Liver (tissue), 8 donors: ENCODE measurements at regions not wholly inside any gene's neighbourhood (a gene's known extent, or its start where the extent isn't known, plus 50 kb on each side); places are given as distances from the start of the nearest gene placed in this dataset.

Source experiments
- DNase-seq: peaks from one replicate; pipeline ENCODE4 v3.0.0-alpha.2; 2017; ENCODE audit warnings: low spot score
- H3K27ac ChIP-seq, 2 donors: one replicate each; pipeline ENCODE4 v1.7.0; 2013; ENCODE audit warnings: inconsistent platforms in 2 of 2, low read length in 2 of 2, control low read depth in 1 of 2, low read depth in 1 of 2, mild to moderate bottlenecking in 1 of 2
- H3K27me3 ChIP-seq, 4 donors: one replicate each; pipeline versions ENCODE4 v1.6.1 to v1.7.0; 2013; ENCODE audit warnings: low read length in 3 of 4, inconsistent platforms in 1 of 4, mild to moderate bottlenecking in 1 of 4, moderate library complexity in 1 of 4; ENCODE audit not compliant: control insufficient read depth in 4 of 4, insufficient read depth in 4 of 4
- H3K36me3 ChIP-seq, 4 donors: one replicate each; pipeline versions ENCODE4 v1.6.1 to v1.7.0; 2013; ENCODE audit warnings: low read length in 3 of 4, mild to moderate bottlenecking in 3 of 4, low read depth in 1 of 4, moderate library complexity in 1 of 4; ENCODE audit not compliant: control insufficient read depth in 4 of 4, insufficient read depth in 3 of 4
- H3K4me1 ChIP-seq, 4 donors: one replicate each; pipeline versions ENCODE4 v1.6.1 to v1.7.0; 2013; ENCODE audit warnings: low read length in 3 of 4, mild to moderate bottlenecking in 3 of 4, moderate library complexity in 1 of 4; ENCODE audit not compliant: control insufficient read depth in 4 of 4, insufficient read depth in 4 of 4
- H3K4me3 ChIP-seq, 3 donors: one replicate each; pipeline versions ENCODE4 v1.6.1 to v1.7.0; 2013; ENCODE audit warnings: low read length in 3 of 3, control low read depth in 1 of 3, low read depth in 1 of 3, mild to moderate bottlenecking in 1 of 3
- H3K9ac ChIP-seq, 2 donors: one replicate each; pipeline ENCODE4 v1.7.0; 2013; ENCODE audit warnings: low read length in 2 of 2, mild to moderate bottlenecking in 2 of 2, moderate library complexity in 2 of 2, control low read depth in 1 of 2, low read depth in 1 of 2
- H3K9me3 ChIP-seq, 4 donors: one replicate each; pipeline versions ENCODE4 v1.6.1 to v1.7.0; 2013; ENCODE audit warnings: low read length in 3 of 4; ENCODE audit not compliant: control insufficient read depth in 4 of 4
- ATF3 ChIP-seq: IDR thresholded peaks from 2 replicates; pipeline ENCODE4 v1.6.1; 2016; ENCODE audit warnings: antibody characterized with exemption
- CTCF ChIP-seq: fragments of 150-350 bp; IDR thresholded peaks from 2 replicates; pipeline ENCODE4 v1.5.1; 2017; ENCODE audit warnings: improper control_type of control experiment, low read depth, low read length; ENCODE audit not compliant: missing input control
- EGR1 ChIP-seq, 2 donors: IDR thresholded peaks; 2 replicates each; pipeline ENCODE4 v1.6.1; 2016 to 2018; ENCODE audit warnings: antibody characterized with exemption in 2 of 2, low read depth in 2 of 2
- FOXA1 ChIP-seq: IDR thresholded peaks from 2 replicates; pipeline ENCODE4 v1.6.1; 2016; ENCODE audit warnings: antibody characterized with exemption
- FOXA2 ChIP-seq: IDR thresholded peaks from 2 replicates; pipeline ENCODE4 v1.6.1; 2016; ENCODE audit warnings: antibody characterized with exemption
- GABPA ChIP-seq, 2 donors: IDR thresholded peaks in 1 of 2; conservative IDR thresholded peaks in 1 of 2; 2 replicates each; pipeline ENCODE4 v1.6.1; 2016; ENCODE audit warnings: antibody characterized with exemption in 2 of 2, mild to moderate bottlenecking in 1 of 2, moderate library complexity in 1 of 2
- HNF4A ChIP-seq, 2 donors: conservative IDR thresholded peaks; 2 replicates each; pipeline ENCODE4 v1.6.1; 2016; ENCODE audit warnings: antibody characterized with exemption in 2 of 2, mild to moderate bottlenecking in 2 of 2
- HNF4G ChIP-seq: IDR thresholded peaks from 2 replicates; pipeline ENCODE4 v1.6.1; 2016; ENCODE audit warnings: antibody characterized with exemption
- JUND ChIP-seq, 2 donors: IDR thresholded peaks; 2 replicates each; pipeline ENCODE4 v1.6.1; 2016; ENCODE audit warnings: antibody characterized with exemption in 2 of 2
- MAX ChIP-seq: IDR thresholded peaks from 2 replicates; pipeline ENCODE4 v1.6.1; 2016; ENCODE audit warnings: antibody characterized with exemption
- NR2F2 ChIP-seq: IDR thresholded peaks from 2 replicates; pipeline ENCODE4 v1.6.1; 2016; ENCODE audit warnings: antibody characterized with exemption
- REST ChIP-seq: IDR thresholded peaks from 2 replicates; pipeline ENCODE4 v1.6.1; 2016; ENCODE audit warnings: antibody characterized with exemption, mild to moderate bottlenecking
- RXRA ChIP-seq, 2 donors: IDR thresholded peaks; 2 replicates each; pipeline ENCODE4 v1.6.1; 2017 to 2018; ENCODE audit warnings: antibody characterized with exemption in 2 of 2, mild to moderate bottlenecking in 1 of 2
- YY1 ChIP-seq: IDR thresholded peaks from 2 replicates; pipeline ENCODE4 v1.6.1; 2016; ENCODE audit warnings: antibody characterized with exemption, mild to moderate bottlenecking
- ZBTB33 ChIP-seq: IDR thresholded peaks from 2 replicates; pipeline ENCODE4 v1.6.1; 2016; ENCODE audit warnings: antibody characterized with exemption
- WGBS: extraction: QIAGEN DNeasy Blood & Tissue Kit; methylation state at CpG from one replicate; pipeline ENCODE4 v1.1.7; 2013; 5-methylcytosine and 5-hydroxymethylcytosine counted together
- donor health status: healthy.
- donor health status: healthy.
- donor health status: healthy.
- donor health status: healthy.
- donor health status: healthy.

GRCh38 chr2:201949181-201949926 lies 84.3 kb upstream of the FZD7 start (continued):
- no peak for TF ChIP-seq REST

GRCh38 chr2:201949927-201950246 lies 83.8 kb upstream of the FZD7 start:
- 89% methylated on average over 8 of the region's 8 CpGs for WGBS
- Histone ChIP-seq H3K4me3 (no peak overlapping the region), H3K36me3 (no peaks in the 10 kb centered on the region), H3K9ac (no peak overlapping the region), H3K27ac (no peak overlapping the region), H3K4me1 (no peaks in the 10 kb centered on the region), H3K9me3 (no peaks in the 10 kb centered on the region), H3K27me3 (no peaks in the 10 kb centered on the region)
- DNase-seq, result no peak
- no peak for TF ChIP-seq FOXA1
- TF ChIP-seq NR2F2, result no peak
- TF ChIP-seq GABPA (IDR thresholded peaks at IDR 0.05 in 1 of 2, conservative IDR thresholded peaks at IDR 0.05 in 1 of 2), result no peak
- TF ChIP-seq JUND (IDR thresholded peaks at IDR 0.05), result no peak
- no peak for TF ChIP-seq MAX
- no peak for TF ChIP-seq YY1
- TF ChIP-seq FOXA2, result no peak
- TF ChIP-seq RXRA (IDR thresholded peaks at IDR 0.05), result no peak

- no peak for DNase-seq
- Histone ChIP-seq H3K4me3 (no peak overlapping the region), H3K27me3 (no peaks in the 10 kb centered on the region), H3K9me3 (no peaks in the 10 kb centered on the region), H3K36me3 (no peaks in the 10 kb centered on the region), H3K4me1 (no peaks in the 10 kb centered on the region), H3K9ac (no peak overlapping the region), H3K27ac (no peak overlapping the region)
- 83% methylated on average over 6 of the region's 6 CpGs for WGBS
- TF ChIP-seq ATF3 (no peak), EGR1 (IDR thresholded peaks at IDR 0.05; ENCODE audit: low read depth in 2 of 2) (no peak), CTCF (no peak), ZBTB33 (no peak), NR2F2 (no peak), HNF4G (no peak), YY1 (no peak), HNF4A (conservative IDR thresholded peaks at IDR 0.05) (no peak), REST (no peak)
Observed at GRCh38 chr2:201950606-201951005, 83.0 kb upstream of the FZD7 start.
